ENCODE measurements at regions not wholly inside any gene's neighbourhood (a gene's known extent, or its start where the extent isn't known, plus 50 kb on each side); places are given as distances from the start of the nearest gene placed in this dataset.

DNA sequence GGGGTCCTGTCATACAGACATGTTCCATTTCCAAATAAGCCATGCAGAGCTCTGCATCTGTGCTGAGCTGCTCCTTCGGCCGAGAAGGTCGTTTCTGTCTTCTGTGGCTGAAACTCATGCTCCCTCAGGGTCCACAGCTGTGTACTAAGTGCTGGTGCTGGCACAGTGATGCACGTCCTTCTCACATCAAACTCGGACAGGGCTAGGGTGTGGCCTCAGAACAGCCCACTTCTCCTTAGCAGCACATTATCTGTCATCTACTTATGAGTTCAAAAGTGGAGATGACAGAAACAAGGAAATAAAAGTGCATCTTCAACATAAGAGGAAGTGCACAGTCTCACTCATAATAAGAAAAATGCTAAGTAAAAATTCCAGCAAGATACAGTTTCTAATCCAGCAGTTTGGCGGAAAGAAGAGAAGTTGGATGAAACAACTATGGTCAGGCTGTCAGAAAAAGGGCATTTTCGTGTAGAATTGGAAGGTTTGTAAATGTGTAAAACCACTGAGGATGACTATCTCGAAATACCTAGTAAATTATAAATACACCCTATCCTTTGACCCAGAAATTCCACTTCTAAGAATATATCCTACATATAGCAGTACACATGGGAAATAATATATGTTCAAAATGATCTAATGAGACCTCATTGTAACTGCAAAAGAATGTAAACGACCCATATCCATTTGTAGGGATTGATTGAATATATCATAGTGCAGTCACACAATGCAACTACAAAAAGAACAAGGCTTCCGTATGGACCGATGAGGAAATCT is 53.7 kb upstream of the APCDD1 start:
- TF ChIP-seq, protein P1, sequence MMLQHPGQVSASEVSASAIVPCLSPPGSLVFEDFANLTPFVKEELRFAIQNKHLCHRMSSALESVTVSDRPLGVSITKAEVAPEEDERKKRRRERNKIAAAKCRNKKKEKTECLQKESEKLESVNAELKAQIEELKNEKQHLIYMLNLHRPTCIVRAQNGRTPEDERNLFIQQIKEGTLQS (IDR thresholded peaks at IDR 0.05) = no peak
- TF ChIP-seq, protein P2, sequence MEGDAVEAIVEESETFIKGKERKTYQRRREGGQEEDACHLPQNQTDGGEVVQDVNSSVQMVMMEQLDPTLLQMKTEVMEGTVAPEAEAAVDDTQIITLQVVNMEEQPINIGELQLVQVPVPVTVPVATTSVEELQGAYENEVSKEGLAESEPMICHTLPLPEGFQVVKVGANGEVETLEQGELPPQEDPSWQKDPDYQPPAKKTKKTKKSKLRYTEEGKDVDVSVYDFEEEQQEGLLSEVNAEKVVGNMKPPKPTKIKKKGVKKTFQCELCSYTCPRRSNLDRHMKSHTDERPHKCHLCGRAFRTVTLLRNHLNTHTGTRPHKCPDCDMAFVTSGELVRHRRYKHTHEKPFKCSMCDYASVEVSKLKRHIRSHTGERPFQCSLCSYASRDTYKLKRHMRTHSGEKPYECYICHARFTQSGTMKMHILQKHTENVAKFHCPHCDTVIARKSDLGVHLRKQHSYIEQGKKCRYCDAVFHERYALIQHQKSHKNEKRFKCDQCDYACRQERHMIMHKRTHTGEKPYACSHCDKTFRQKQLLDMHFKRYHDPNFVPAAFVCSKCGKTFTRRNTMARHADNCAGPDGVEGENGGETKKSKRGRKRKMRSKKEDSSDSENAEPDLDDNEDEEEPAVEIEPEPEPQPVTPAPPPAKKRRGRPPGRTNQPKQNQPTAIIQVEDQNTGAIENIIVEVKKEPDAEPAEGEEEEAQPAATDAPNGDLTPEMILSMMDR (IDR thresholded peaks at IDR 0.05 in 2 of 3, conservative IDR thresholded peaks at IDR 0.05 in 1 of 3; ENCODE audit: borderline replicate concordance in 1 of 3, insufficient read depth in 1 of 3, low read depth in 2 of 3, low read length in 2 of 3) = no peak
- TF ChIP-seq JUND (IDR thresholded peaks at IDR 0.05) (no peak), CEBPB (IDR thresholded peaks at IDR 0.05; ENCODE audit: low read depth) (no peak), POLR2A (IDR thresholded peaks at IDR 0.05; ENCODE audit: borderline replicate concordance, extremely low read depth, insufficient read depth, insufficient read length) (no peak), YY1 (IDR thresholded peaks at IDR 0.05; ENCODE audit: extremely low read depth, insufficient replicate concordance, low read depth, low read length) (no peak), EZH2phosphoT487 (IDR thresholded peaks at IDR 0.05; ENCODE audit: borderline replicate concordance) (no peak)
- TF ChIP-seq, protein P3, sequence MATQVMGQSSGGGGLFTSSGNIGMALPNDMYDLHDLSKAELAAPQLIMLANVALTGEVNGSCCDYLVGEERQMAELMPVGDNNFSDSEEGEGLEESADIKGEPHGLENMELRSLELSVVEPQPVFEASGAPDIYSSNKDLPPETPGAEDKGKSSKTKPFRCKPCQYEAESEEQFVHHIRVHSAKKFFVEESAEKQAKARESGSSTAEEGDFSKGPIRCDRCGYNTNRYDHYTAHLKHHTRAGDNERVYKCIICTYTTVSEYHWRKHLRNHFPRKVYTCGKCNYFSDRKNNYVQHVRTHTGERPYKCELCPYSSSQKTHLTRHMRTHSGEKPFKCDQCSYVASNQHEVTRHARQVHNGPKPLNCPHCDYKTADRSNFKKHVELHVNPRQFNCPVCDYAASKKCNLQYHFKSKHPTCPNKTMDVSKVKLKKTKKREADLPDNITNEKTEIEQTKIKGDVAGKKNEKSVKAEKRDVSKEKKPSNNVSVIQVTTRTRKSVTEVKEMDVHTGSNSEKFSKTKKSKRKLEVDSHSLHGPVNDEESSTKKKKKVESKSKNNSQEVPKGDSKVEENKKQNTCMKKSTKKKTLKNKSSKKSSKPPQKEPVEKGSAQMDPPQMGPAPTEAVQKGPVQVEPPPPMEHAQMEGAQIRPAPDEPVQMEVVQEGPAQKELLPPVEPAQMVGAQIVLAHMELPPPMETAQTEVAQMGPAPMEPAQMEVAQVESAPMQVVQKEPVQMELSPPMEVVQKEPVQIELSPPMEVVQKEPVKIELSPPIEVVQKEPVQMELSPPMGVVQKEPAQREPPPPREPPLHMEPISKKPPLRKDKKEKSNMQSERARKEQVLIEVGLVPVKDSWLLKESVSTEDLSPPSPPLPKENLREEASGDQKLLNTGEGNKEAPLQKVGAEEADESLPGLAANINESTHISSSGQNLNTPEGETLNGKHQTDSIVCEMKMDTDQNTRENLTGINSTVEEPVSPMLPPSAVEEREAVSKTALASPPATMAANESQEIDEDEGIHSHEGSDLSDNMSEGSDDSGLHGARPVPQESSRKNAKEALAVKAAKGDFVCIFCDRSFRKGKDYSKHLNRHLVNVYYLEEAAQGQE (IDR thresholded peaks at IDR 0.05; ENCODE audit: low read depth) = no peak

Data from HCT116 (cell line).